Astrocyte of the spinal cord (primary cell): ENCODE measurements at regions not wholly inside any gene's neighbourhood (a gene's known extent, or its start where the extent isn't known, plus 50 kb on each side); places are given as distances from the start of the nearest gene placed in this dataset.

Experiments used
- DNase-seq: peaks from one replicate; pipeline ENCODE4 v3.0.0; 2011; ENCODE audit warnings: low read depth, low spot score
- H3K4me3 ChIP-seq: 2 replicates; pipeline ENCODE4 v1.5.1; 2011; ENCODE audit warnings: low read depth, mild to moderate bottlenecking, low read length, moderate library complexity
- CTCF ChIP-seq: IDR thresholded peaks from 2 replicates; pipeline ENCODE4 v1.5.1; 2012; ENCODE audit warnings: low read depth, mild to moderate bottlenecking, low read length, inconsistent platforms
- in situ Hi-C: cut with HindIII; loops from 2 replicates; pipeline ENCODE4 v1.10.0; 2017; ENCODE audit warnings: low sequenced_read_pairs

- TF ChIP-seq CTCF, result no peak
- DNase-seq, result no peak
- H3K4me3 ChIP-seq, result no peak overlapping the region
- in situ Hi-C loops, result no loop called here
These were observed 183.8 kb downstream of the FBXO8 start for GRCh38 chr4:174099712-174100111.

GRCh38 chr4:174096999-174097398, 186.5 kb downstream of the FBXO8 start:
- no peak for DNase-seq

GRCh38 chr4:174096456-174096855, 187.0 kb downstream of the FBXO8 start:
- no peak for DNase-seq
- in situ Hi-C loops, result no loop called here

More at GRCh38 chr4:174096999-174097398, 186.5 kb downstream of the FBXO8 start:
- no peak for TF ChIP-seq CTCF
- in situ Hi-C loops, result no loop called here
- H3K4me3 ChIP-seq, result no peak overlapping the region

GRCh38 chr4:174091130-174091529, 192.3 kb downstream of the FBXO8 start:
- TF ChIP-seq CTCF, result no peak
- in situ Hi-C loops, result no loop called here
- H3K4me3 ChIP-seq, result no peak overlapping the region
- DNase-seq, result no peak

More at GRCh38 chr4:174096456-174096855, 187.0 kb downstream of the FBXO8 start:
- no peak overlapping the region for H3K4me3 ChIP-seq
- TF ChIP-seq CTCF, result no peak

- DNase-seq, result no peak
- TF ChIP-seq CTCF, result no peak
- no peak overlapping the region for H3K4me3 ChIP-seq
- in situ Hi-C loops, result no loop called here
These were observed 193.8 kb downstream of the FBXO8 start for GRCh38 chr4:174089711-174090110.

- no peak overlapping the region for H3K4me3 ChIP-seq
- no peak for DNase-seq
- no peak for TF ChIP-seq CTCF
- in situ Hi-C loops, result no loop called here
These were observed 194.7 kb downstream of the FBXO8 start for GRCh38 chr4:174088795-174089194.
